Peyer's patch (tissue), 4 donors: ENCODE measurements at regions not wholly inside any gene's neighbourhood (a gene's known extent, or its start where the extent isn't known, plus 50 kb on each side); places are given as distances from the start of the nearest gene placed in this dataset.

ENCODE experiments used
- CTCF ChIP-seq, 6 experiments: fragments of 450-650 bp in 4 of 6; fragments of 200-600 bp in 2 of 6; sonication (generic) in 1 of 6; IDR thresholded peaks; one replicate each; pipeline ENCODE4 v1.5.1; 2017 to 2019; ENCODE audit warnings: antibody characterized with exemption in 6 of 6, mild to moderate bottlenecking in 3 of 6, moderate library complexity in 1 of 6
- POLR2A ChIP-seq, 2 donors: fragments of 450-650 bp; IDR thresholded peaks; one replicate each; pipeline ENCODE4 v1.5.1; 2017; ENCODE audit warnings: antibody characterized with exemption in 2 of 2, mild to moderate bottlenecking in 2 of 2, moderate library complexity in 2 of 2

GRCh38 chr6:18707714-18708439, 320.7 kb downstream of the RNF144B start:
- TF ChIP-seq POLR2A (IDR thresholded peaks at IDR 0.05): no peak
- TF ChIP-seq CTCF (IDR thresholded peaks at IDR 0.05): no peak
